A673 (cell line): ENCODE measurements at regions not wholly inside any gene's neighbourhood (a gene's known extent, or its start where the extent isn't known, plus 50 kb on each side); places are given as distances from the start of the nearest gene placed in this dataset.

Experiments
- BruUV-seq: library from RNA; stranded (reverse); fragments of 400-500 nt; replicated peaks from 2 replicates; lab custom pipeline; 2021; lab: Mats Ljungman, UMichigan
- CTCF ChIA-PET: fragments of 300-600 bp; sonication (Branson Sonifier 250); formaldehyde crosslinking; loops from one replicate; lab custom pipeline; 2022; ENCODE audit warnings: antibody characterized with exemption; lab: Charles Lee
- POLR2A ChIA-PET: fragments of 300-600 bp; sonication (Branson Sonifier 250); formaldehyde crosslinking; loops from one replicate; lab custom pipeline; 2022; ENCODE audit warnings: antibody characterized with exemption; ENCODE audit not compliant: low non-redundant PET; lab: Charles Lee
- DNase-seq: peaks from one replicate; pipeline ENCODE4 v3.0.0-alpha.2; 2015; ENCODE audit warnings: low spot score
- H3K27ac ChIP-seq: fragments of 200-600 bp; sonication (generic); 2 replicates; pipeline ENCODE4 v1.5.1; 2016; ENCODE audit warnings: mixed run types, low read depth, mild to moderate bottlenecking, mixed read lengths, antibody characterized with exemption, low read length; ENCODE audit not compliant: poor library complexity, severe bottlenecking
- H3K27me3 ChIP-seq: fragments of 200-600 bp; sonication (generic); replicated peaks from 2 replicates; pipeline ENCODE4 v1.6.1; 2017; ENCODE audit warnings: mixed run types, low read depth, mild to moderate bottlenecking, mixed read lengths, antibody characterized with exemption, low read length; ENCODE audit not compliant: insufficient read depth, poor library complexity
- H3K36me3 ChIP-seq: fragments of 200-600 bp; sonication (generic); 2 replicates; pipeline ENCODE4 v1.6.1; 2016; ENCODE audit warnings: mixed run types, mild to moderate bottlenecking, mixed read lengths, antibody characterized with exemption, low read length; ENCODE audit not compliant: insufficient read depth, poor library complexity, severe bottlenecking
- H3K4me1 ChIP-seq: fragments of 200-600 bp; sonication (generic); 2 replicates; pipeline ENCODE4 v1.6.1; 2017; ENCODE audit warnings: mixed run types, mild to moderate bottlenecking, mixed read lengths, antibody characterized with exemption, low read length; ENCODE audit not compliant: insufficient read depth, poor library complexity, severe bottlenecking
- H3K4me3 ChIP-seq: fragments of 200-600 bp; sonication (generic); 2 replicates; pipeline ENCODE4 v1.5.1; 2016; ENCODE audit warnings: low read depth, mixed run types, mild to moderate bottlenecking, mixed read lengths, low read length; ENCODE audit not compliant: poor library complexity, severe bottlenecking
- H3K9me3 ChIP-seq: fragments of 200-600 bp; sonication (generic); 2 replicates; pipeline ENCODE4 v1.6.1; 2016; ENCODE audit warnings: mixed run types, low read depth, mild to moderate bottlenecking, mixed read lengths, antibody characterized with exemption, low read length; ENCODE audit not compliant: poor library complexity, severe bottlenecking
- CTCF ChIP-seq: fragments of 300-800, 200-600 bp; sonication (generic); conservative IDR thresholded peaks from 2 replicates; pipeline ENCODE4 v1.5.1; 2017; ENCODE audit warnings: low read depth, mild to moderate bottlenecking, antibody characterized with exemption, low read length, moderate library complexity, mixed read lengths
- EZH2 ChIP-seq: fragments of 200-600 bp; sonication (generic); IDR thresholded peaks from 2 replicates; pipeline ENCODE4 v1.6.1; 2017; ENCODE audit warnings: borderline replicate concordance, low read depth, mild to moderate bottlenecking, mixed read lengths, antibody characterized with exemption, low read length; ENCODE audit not compliant: poor library complexity, severe bottlenecking
- intact Hi-C: fragments of 100-400 bp; cut with micrococcal nuclease; formaldehyde crosslinking; loops from one replicate; pipeline ENCODE4 v1.10.0; 2022; ENCODE audit not compliant: unreplicated experiment

- BruUV-seq, result no TSS peak
- H3K4me3 ChIP-seq, result no peak overlapping the region
- intact Hi-C loops, result no loop called here
- CTCF ChIA-PET, result no interaction called here
- H3K36me3 ChIP-seq, result no peaks in the 10 kb centered on the region
- H3K4me1 ChIP-seq, result no peaks in the 10 kb centered on the region
- POLR2A ChIA-PET, result no interaction called here
- TF ChIP-seq EZH2 (no peak), CTCF (no peak)
- no peaks in the 10 kb centered on the region for H3K27me3 ChIP-seq
- no peaks in the 10 kb centered on the region for H3K9me3 ChIP-seq
- H3K27ac ChIP-seq, result no peak overlapping the region
- no peak for DNase-seq
These were observed 694.2 kb downstream of the BRINP3 start for GRCh38 chr1:189783456-189783855.

- ChIA-PET CTCF (no interaction called here), POLR2A (no interaction called here)
- intact Hi-C loops, result no loop called here
These were observed 690.9 kb downstream of the BRINP3 start for GRCh38 chr1:189786761-189787160.

GRCh38 chr1:189787201-189787600 is 690.5 kb downstream of the BRINP3 start:
- BruUV-seq, result no TSS peak
- Histone ChIP-seq H3K4me1 (no peaks in the 10 kb centered on the region), H3K4me3 (no peak overlapping the region), H3K27me3 (no peaks in the 10 kb centered on the region), H3K27ac (no peak overlapping the region), H3K36me3 (no peaks in the 10 kb centered on the region), H3K9me3 (no peaks in the 10 kb centered on the region)
- CTCF ChIA-PET, result no interaction called here
- intact Hi-C loops, result no loop called here
- POLR2A ChIA-PET, result no interaction called here
- DNase-seq, result no peak
- TF ChIP-seq EZH2 (no peak), CTCF (no peak)

More at GRCh38 chr1:189786761-189787160, 690.9 kb downstream of the BRINP3 start:
- TF ChIP-seq EZH2, result no peak
- TF ChIP-seq CTCF, result no peak
- H3K36me3 ChIP-seq, result no peaks in the 10 kb centered on the region
- H3K27me3 ChIP-seq, result no peaks in the 10 kb centered on the region
- H3K4me3 ChIP-seq, result no peak overlapping the region
- H3K4me1 ChIP-seq, result no peaks in the 10 kb centered on the region
- no peak overlapping the region for H3K27ac ChIP-seq
- no TSS peak for BruUV-seq
- no peak for DNase-seq
- no peaks in the 10 kb centered on the region for H3K9me3 ChIP-seq
